ENCODE measurements at regions not wholly inside any gene's neighbourhood (a gene's known extent, or its start where the extent isn't known, plus 50 kb on each side); places are given as distances from the start of the nearest gene placed in this dataset.

DNA sequence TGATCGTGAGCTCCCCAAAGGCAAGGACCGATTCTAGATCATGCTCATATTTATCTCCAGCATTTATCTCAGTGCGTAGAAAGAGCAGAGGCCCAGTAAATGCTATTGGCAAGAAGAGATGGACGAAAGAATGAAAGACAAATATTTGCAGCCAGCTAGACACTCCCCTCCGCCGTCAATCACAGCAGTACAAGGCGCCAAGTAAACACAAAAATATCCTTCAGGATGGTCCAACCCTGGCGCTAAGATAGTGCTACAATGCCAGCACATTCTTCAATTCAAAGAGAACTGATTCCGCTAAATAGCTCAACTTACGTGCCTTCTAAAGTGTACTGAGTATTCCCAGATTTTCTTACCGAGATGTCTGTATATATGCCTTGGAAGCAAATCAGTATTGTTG lies 114.5 kb downstream of the DDX53 start:
- TF ChIP-seq POLR2A (IDR thresholded peaks at IDR 0.05; ENCODE audit: low read depth, low read length) (no peak), POLR2AphosphoS5 (IDR thresholded peaks at IDR 0.05; ENCODE audit: low read depth, low read length) (no peak), TAF1 (IDR thresholded peaks at IDR 0.05; ENCODE audit: borderline replicate concordance, low read depth, low read length) (no peak)
